GM12892 (cell line): ENCODE measurements at regions not wholly inside any gene's neighbourhood (a gene's known extent, or its start where the extent isn't known, plus 50 kb on each side); places are given as distances from the start of the nearest gene placed in this dataset.

Source experiments
- POLR2A ChIP-seq: IDR thresholded peaks from 2 replicates; pipeline ENCODE4 v1.6.1; 2011; ENCODE audit warnings: low read depth, low read length, control low read depth
- POLR2AphosphoS5 ChIP-seq: IDR thresholded peaks from 2 replicates; pipeline ENCODE4 v1.6.1; 2011; ENCODE audit warnings: low read depth, low read length, control low read depth
- TAF1 ChIP-seq: IDR thresholded peaks from 2 replicates; pipeline ENCODE4 v1.6.1; 2011; ENCODE audit warnings: low read depth, mild to moderate bottlenecking, control low read depth, low read length, borderline replicate concordance

- TF ChIP-seq POLR2AphosphoS5 (no peak), POLR2A (no peak), TAF1 (no peak)
Observed at GRCh38 chr9:115200711-115201505, 83.0 kb upstream of the TNC start.
